Esophagus squamous epithelium (tissue), 5 donors: ENCODE measurements at regions not wholly inside any gene's neighbourhood (a gene's known extent, or its start where the extent isn't known, plus 50 kb on each side); places are given as distances from the start of the nearest gene placed in this dataset.

ENCODE experiments used
- DNase-seq: peaks from one replicate; lab custom pipeline; 2025; lab: John Stamatoyannopoulos, UW
- H3K27ac ChIP-seq, 4 donors: fragments of 200-600 bp; sonication (generic); one replicate each; pipeline ENCODE4 v1.5.1; 2016 to 2019; ENCODE audit warnings: mild to moderate bottlenecking in 1 of 4
- H3K27me3 ChIP-seq, 4 donors: fragments of 200-600 bp; sonication (generic); 1 replicate in 3 of 4; 2 replicates in 1 of 4; pipeline versions ENCODE4 v1.5.1 to v1.6.0; 2017 to 2021; ENCODE audit warnings: antibody characterized with exemption in 1 of 4
- H3K36me3 ChIP-seq, 3 donors: fragments of 200-600 bp; sonication (generic); one replicate each; pipeline ENCODE4 v1.5.1; 2016 to 2019
- H3K4me1 ChIP-seq, 3 donors: fragments of 200-600 bp; sonication (generic); one replicate each; pipeline ENCODE4 v1.5.1; 2017 to 2019
- H3K4me3 ChIP-seq, 4 donors: fragments of 200-600 bp; sonication (generic); 1 replicate in 3 of 4; 2 replicates in 1 of 4; pipeline ENCODE4 v1.5.1; 2016 to 2019; ENCODE audit warnings: mild to moderate bottlenecking in 2 of 4, moderate library complexity in 1 of 4
- H3K9me3 ChIP-seq, 3 donors: fragments of 200-600 bp; sonication (generic); one replicate each; pipeline ENCODE4 v1.5.1; 2016 to 2019
- CTCF ChIP-seq, 6 experiments: fragments of 450-650 bp in 4 of 6; fragments of 200-600 bp in 2 of 6; sonication (generic) in 2 of 6; IDR thresholded peaks; one replicate each; pipeline ENCODE4 v1.5.1; 2016 to 2019; ENCODE audit warnings: antibody characterized with exemption in 6 of 6, mild to moderate bottlenecking in 4 of 6, moderate library complexity in 4 of 6
- POLR2A ChIP-seq, 4 donors: fragments of 450-650 bp; IDR thresholded peaks; one replicate each; pipeline ENCODE4 v1.6.1; 2017; ENCODE audit warnings: antibody characterized with exemption in 4 of 4, mild to moderate bottlenecking in 4 of 4, moderate library complexity in 3 of 4
- WGBS, 2 donors: methylation state at CpG; one replicate each; pipeline ENCODE4 v1.1.5; 2018; 5-methylcytosine and 5-hydroxymethylcytosine counted together
- intact Hi-C: fragments of 100-400 bp; cut with DNase I; formaldehyde crosslinking; loops from one replicate; pipeline ENCODE4 v1.15.0; 2022
- donor health status: DM: yes; HTN: yes; CAD: no.

GRCh38 chr6:163985710-163986109 is 571.2 kb downstream of the QKI start:
- no peak overlapping the region for H3K27ac ChIP-seq
- no peaks in the 10 kb centered on the region for H3K36me3 ChIP-seq
- 44 to 56% methylated on average over 8 to 9 of the region's 11 CpGs for WGBS, 2 donors
- H3K4me3 ChIP-seq, result no peak overlapping the region
- intact Hi-C loops, result no loop called here
- no peaks in the 10 kb centered on the region for H3K4me1 ChIP-seq
- H3K27me3 ChIP-seq, result no peaks in the 10 kb centered on the region
- DNase-seq, result no peak
- no peaks in the 10 kb centered on the region for H3K9me3 ChIP-seq
- TF ChIP-seq CTCF (IDR thresholded peaks at IDR 0.05) (no peak), POLR2A (IDR thresholded peaks at IDR 0.05) (no peak)

GRCh38 chr6:163985040-163985439 is 570.5 kb downstream of the QKI start:
- TF ChIP-seq CTCF (IDR thresholded peaks at IDR 0.05), result no peak
- TF ChIP-seq POLR2A (IDR thresholded peaks at IDR 0.05), result no peak
- Histone ChIP-seq H3K36me3 (no peaks in the 10 kb centered on the region), H3K4me3 (no peak overlapping the region), H3K9me3 (no peaks in the 10 kb centered on the region), H3K27ac (no peak overlapping the region), H3K27me3 (no peaks in the 10 kb centered on the region), H3K4me1 (no peaks in the 10 kb centered on the region)
- WGBS, 2 donors, result 100% methylated on average over 1 of the region's 1 CpG; no CpG with 5 or more reads in 1 of the 2 donors
- intact Hi-C loops, result no loop called here
- no peak for DNase-seq

GRCh38 chr6:163984124-163984936 is 569.8 kb downstream of the QKI start:
- 53 to 64% methylated on average over 9 of the region's 9 CpGs for WGBS, 2 donors
- H3K4me1 ChIP-seq, result no peaks in the 10 kb centered on the region
- TF ChIP-seq CTCF (IDR thresholded peaks at IDR 0.05), result no peak
- no peak for TF ChIP-seq POLR2A (IDR thresholded peaks at IDR 0.05)
- H3K27ac ChIP-seq, result no peak overlapping the region
- DNase-seq, result no peak
- H3K36me3 ChIP-seq, result no peaks in the 10 kb centered on the region
- H3K9me3 ChIP-seq, result no peaks in the 10 kb centered on the region
- no peak overlapping the region for H3K4me3 ChIP-seq
- intact Hi-C loops, result no loop called here
- H3K27me3 ChIP-seq, result no peaks in the 10 kb centered on the region

GRCh38 chr6:163983679-163984078 is 569.2 kb downstream of the QKI start:
- Histone ChIP-seq H3K9me3 (no peaks in the 10 kb centered on the region), H3K4me1 (no peaks in the 10 kb centered on the region), H3K27me3 (no peaks in the 10 kb centered on the region), H3K36me3 (no peaks in the 10 kb centered on the region), H3K4me3 (peak overlapping the region in 1 of 4 donors; percentile 12), H3K27ac (no peak overlapping the region)
- DNase-seq, result no peak
- no peak for TF ChIP-seq POLR2A (IDR thresholded peaks at IDR 0.05)
- WGBS, 2 donors, result 74 to 78% methylated on average over 10 of the region's 10 CpGs
- intact Hi-C loops, result no loop called here

GRCh38 chr6:163974322-163974721 is 559.8 kb downstream of the QKI start:
- TF ChIP-seq POLR2A (IDR thresholded peaks at IDR 0.05) (no peak), CTCF (IDR thresholded peaks at IDR 0.05) (no peak)
- intact Hi-C loops, result no loop called here
- 49 to 53% methylated on average over 2 of the region's 2 CpGs for WGBS, 2 donors
- Histone ChIP-seq H3K9me3 (no peaks in the 10 kb centered on the region), H3K27me3 (no peaks in the 10 kb centered on the region), H3K27ac (no peak overlapping the region), H3K36me3 (no peaks in the 10 kb centered on the region), H3K4me3 (no peak overlapping the region), H3K4me1 (no peaks in the 10 kb centered on the region)
- DNase-seq, result no peak
